ENCODE measurements at regions not wholly inside any gene's neighbourhood (a gene's known extent, or its start where the extent isn't known, plus 50 kb on each side); places are given as distances from the start of the nearest gene placed in this dataset.
A peak's percentile ranks its signal among the peaks of the same experiment; 100 is the strongest.

DNA sequence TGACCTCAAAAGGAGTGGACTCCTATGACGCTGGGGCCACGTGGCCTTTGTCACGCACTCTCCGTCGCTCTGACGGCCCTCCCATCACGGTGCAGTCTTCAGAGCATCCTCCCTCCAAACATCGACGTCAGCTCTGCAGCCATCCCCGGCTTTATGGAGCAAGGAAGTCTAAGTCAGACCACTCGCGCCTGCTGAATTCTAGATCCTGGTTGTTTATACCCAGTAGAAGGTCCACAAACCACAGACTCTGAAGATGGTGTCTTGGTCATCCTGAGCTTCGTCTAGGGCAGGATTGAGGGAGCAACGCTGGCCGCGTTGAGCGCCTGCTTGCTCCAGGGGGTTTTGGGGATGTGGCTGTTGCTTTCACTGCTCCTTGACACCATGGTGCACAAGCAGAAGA, 228.0 kb upstream of the SALL3 start:
- DNase-seq, result peak in 3 of 10 donors; percentile 2 to 61 (median 42)
- intact Hi-C loops (cut with DNase I), result no loop called here

- peak in 2 of 10 donors; percentile 55 to 78 for DNase-seq
These were observed 226.4 kb upstream of the SALL3 start for GRCh38 chr18:78753240-78753639.

GRCh38 chr18:78754311-78755043, 225.1 kb upstream of the SALL3 start:
- intact Hi-C loops (cut with DNase I), result no loop called here
- DNase-seq, result peak in 2 of 10 donors; percentile 4 to 39

More at GRCh38 chr18:78753240-78753639, 226.4 kb upstream of the SALL3 start:
- intact Hi-C loops (cut with DNase I), result no loop called here

GRCh38 chr18:78757014-78757413, 222.6 kb upstream of the SALL3 start:
- intact Hi-C loops (cut with DNase I), result no loop called here
- DNase-seq, result peak in 2 of 10 donors; percentile 10 to 47

DNA sequence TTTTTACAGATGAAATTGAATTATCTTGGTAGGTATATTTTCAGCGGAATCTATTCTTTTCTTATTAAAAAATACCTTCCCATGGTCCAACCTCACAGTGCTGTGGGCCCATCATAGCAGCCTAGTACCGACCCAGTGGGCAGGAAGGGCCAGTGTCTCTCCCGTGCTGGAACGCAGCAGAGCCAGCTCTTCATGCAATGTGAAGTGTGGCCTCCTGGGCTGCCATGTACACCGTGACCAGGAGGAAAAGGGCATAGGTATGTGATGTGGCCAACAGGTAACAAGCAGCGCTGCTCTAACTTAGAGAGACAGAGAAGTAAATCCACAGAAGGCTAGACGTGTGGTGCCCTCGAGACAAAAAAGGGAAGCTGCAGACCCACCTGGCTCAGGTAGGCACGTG, 221.1 kb upstream of the SALL3 start:
- DNase-seq, result peak in 1 of 10 donors; percentile 25
- intact Hi-C loops (cut with DNase I), result no loop called here

- intact Hi-C loops (cut with DNase I), result no loop called here
- peak in 1 of 10 donors; percentile 33 for DNase-seq
These were observed 216.9 kb upstream of the SALL3 start for GRCh38 chr18:78762753-78763152.

GRCh38 chr18:78764544-78764943, 215.1 kb upstream of the SALL3 start:
- DNase-seq, result no peak
- intact Hi-C loops (cut with DNase I), result no loop called here

GRCh38 chr18:78765142-78765541, 214.5 kb upstream of the SALL3 start:
- DNase-seq, result no peak
- intact Hi-C loops (cut with DNase I), result no loop called here

- intact Hi-C loops (cut with DNase I), result no loop called here
- DNase-seq, result no peak
These were observed 213.9 kb upstream of the SALL3 start for GRCh38 chr18:78765637-78766281.

DNA sequence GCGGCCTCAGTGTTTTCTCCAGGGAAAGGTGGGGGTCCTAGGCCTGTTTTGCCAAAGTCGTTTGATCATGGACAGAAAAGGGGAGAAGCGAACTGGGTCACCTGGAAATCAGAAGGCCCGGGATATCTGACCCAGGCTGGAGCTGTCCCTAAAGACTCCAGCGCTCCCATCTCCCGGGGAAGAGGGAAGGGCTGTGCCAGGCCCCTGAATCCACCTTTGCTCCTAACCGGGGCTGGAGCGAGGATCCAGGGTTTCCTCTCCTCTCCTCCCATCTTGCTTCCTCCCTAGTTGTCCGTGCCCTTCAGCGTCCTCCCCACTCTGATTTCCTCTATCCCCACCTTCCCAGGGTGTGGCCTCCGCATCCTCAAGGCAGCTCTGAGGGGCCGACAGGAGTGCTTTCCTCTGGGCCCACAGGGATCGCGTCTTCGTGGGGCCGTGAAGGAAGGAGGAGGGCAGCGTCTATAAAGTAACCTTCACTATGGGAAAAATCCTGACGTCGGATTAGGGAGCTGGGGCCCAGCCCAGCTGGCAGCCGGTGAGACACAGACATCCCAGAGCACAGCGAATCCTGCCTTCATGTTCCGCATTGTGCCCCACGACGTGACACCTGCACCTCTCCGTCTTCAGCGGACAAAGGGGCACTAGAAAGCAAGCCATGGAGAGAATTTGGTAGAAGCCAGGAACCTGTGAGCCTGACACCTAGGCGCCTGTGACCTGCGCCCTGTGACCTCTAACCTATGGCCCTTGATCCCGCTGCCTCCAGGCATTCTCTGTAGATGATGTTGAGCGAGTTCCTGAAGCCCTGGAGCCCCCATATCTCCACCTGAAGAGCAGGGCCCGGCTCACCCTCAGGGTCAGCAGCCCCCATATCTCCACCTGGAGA, 212.7 kb upstream of the SALL3 start:
- DNase-seq, result peak in 1 of 10 donors; percentile 72
- intact Hi-C loops (cut with DNase I), result no loop called here

GRCh38 chr18:78767648-78768071, 212.0 kb upstream of the SALL3 start:
- DNase-seq, result peak in 1 of 10 donors; percentile 75
- intact Hi-C loops (cut with DNase I), result no loop called here

- DNase-seq, result no peak
- intact Hi-C loops (cut with DNase I), result no loop called here
These were observed 211.4 kb upstream of the SALL3 start for GRCh38 chr18:78768221-78768620.

DNA sequence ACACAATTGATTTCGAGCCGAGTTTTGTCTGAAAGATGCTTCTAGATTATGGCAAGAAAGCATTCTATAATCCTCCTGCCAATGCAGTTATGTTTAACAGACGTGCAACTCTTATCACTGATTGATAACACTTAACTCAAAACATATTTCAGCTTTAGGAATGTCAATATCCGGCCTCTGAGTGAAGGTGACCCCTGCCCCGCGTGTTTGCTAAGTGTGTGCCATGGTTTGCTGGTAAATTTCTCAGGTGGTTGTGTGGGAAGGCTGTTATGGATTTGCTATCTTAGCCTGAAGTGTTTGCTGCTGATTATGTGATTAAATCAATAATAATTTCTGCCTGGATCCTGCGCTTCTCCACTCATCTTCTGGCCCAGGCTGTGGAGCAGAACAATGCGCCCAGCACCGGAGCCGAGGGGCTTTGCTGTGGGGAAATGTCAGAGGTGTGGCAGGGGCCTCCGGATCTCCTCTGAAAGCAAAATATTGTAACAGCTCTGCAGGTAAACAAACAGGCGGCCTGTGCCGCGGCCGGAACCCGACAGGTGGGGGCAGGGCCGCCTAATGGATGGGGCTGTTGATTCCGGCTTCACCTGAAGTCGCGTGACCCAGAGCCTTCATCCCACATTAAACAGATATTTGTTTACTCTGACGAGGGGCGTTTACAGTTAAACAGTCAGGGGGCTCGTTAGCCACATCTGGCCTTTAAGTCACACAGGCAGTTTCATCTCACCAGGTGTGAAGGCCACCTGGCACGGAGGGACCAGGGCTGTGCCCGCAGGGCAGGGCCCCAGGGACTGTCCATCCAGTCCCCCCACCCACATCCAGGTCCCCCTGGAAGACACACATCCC, 210.7 kb upstream of the SALL3 start:
- DNase-seq, result no peak
- intact Hi-C loops (cut with DNase I), result no loop called here

- intact Hi-C loops (cut with DNase I), result no loop called here
- DNase-seq, result no peak
These were observed 210.0 kb upstream of the SALL3 start for GRCh38 chr18:78769502-78770105.

DNA sequence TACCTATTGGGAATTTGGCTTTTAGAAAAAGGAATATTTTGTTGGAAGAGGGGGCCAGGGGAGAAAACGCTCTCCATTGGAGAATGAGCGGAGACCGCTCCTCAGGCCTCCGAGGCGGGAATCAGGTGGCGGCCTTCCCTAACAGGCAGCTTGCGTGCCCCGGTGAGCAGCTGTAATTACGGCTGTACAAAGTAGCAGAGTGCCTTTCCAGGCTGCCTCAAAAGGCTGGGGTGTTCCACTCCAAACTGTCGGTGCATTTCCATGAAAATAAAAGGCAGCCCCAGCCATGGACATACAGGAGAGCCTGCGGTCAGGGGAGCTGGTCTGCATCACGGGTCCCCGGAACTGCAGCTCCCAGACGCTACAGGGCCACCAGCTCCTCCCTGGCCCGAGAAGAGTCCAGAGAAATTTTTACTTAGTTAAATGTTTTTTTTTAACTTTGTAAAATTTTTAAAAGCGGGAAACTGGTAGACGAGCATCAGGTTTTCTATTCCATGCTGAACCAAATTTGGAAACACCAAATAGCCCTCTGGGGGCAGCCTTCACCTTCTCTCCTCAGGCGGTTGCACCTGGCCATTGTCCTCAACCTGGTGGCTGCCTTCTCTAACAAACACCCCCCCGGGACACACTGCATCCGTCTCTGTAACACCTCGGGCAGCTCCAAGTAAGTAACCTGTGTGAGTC, 209.3 kb upstream of the SALL3 start:
- intact Hi-C loops (cut with DNase I), result no loop called here
- no peak for DNase-seq

DNA sequence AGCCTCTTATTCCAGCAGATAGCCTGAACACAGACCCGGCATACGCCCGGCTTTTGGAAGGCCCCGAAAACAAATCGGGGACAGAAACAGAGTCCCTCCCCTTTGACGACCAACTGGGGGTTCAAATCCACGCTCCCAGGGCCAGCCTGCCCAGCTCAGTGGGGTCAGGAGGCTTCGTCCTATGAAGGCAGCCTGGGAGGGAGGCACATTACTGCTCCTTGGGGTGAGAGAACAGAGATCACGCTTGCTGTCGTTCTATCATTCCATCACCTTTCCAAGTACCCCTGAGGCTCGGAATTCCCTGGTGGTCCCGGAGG, 208.8 kb upstream of the SALL3 start:
- peak in 1 of 10 donors; percentile 73 for DNase-seq
- intact Hi-C loops (cut with DNase I), result no loop called here

- peak in 1 of 10 donors; percentile 62 for DNase-seq
- intact Hi-C loops (cut with DNase I), result no loop called here
These were observed 207.9 kb upstream of the SALL3 start for GRCh38 chr18:78771496-78772359.

All from posterior cingulate gyrus (tissue), 11 donors.